Ovary (tissue), 3 donors: ENCODE measurements at regions not wholly inside any gene's neighbourhood (a gene's known extent, or its start where the extent isn't known, plus 50 kb on each side); places are given as distances from the start of the nearest gene placed in this dataset.

Experiments
- EP300 ChIP-seq: sonication (generic); formaldehyde crosslinking; IDR thresholded peaks from one replicate; pipeline ENCODE4 v1.6.1; 2017; ENCODE audit warnings: antibody characterized with exemption
- POLR2A ChIP-seq: fragments of 450-650 bp; IDR thresholded peaks from one replicate; pipeline ENCODE4 v1.6.1; 2017; ENCODE audit warnings: antibody characterized with exemption, mild to moderate bottlenecking, moderate library complexity
- TF ChIP-seq, protein P1 (sequence below), 3 donors: fragments of 450-650 bp in 2 of 3; fragments of 200-600 bp in 1 of 3; IDR thresholded peaks; one replicate each; pipeline versions ENCODE4 v1.5.1 to v1.8.0; 2016 to 2022; ENCODE audit warnings: antibody characterized with exemption in 3 of 3, mild to moderate bottlenecking in 1 of 3
- donor health status: DM: no; HTN: no; CAD: no.

GRCh38 chr7:153440715-153441114 is 611.5 kb upstream of the DPP6 start:
- TF ChIP-seq, protein P1, sequence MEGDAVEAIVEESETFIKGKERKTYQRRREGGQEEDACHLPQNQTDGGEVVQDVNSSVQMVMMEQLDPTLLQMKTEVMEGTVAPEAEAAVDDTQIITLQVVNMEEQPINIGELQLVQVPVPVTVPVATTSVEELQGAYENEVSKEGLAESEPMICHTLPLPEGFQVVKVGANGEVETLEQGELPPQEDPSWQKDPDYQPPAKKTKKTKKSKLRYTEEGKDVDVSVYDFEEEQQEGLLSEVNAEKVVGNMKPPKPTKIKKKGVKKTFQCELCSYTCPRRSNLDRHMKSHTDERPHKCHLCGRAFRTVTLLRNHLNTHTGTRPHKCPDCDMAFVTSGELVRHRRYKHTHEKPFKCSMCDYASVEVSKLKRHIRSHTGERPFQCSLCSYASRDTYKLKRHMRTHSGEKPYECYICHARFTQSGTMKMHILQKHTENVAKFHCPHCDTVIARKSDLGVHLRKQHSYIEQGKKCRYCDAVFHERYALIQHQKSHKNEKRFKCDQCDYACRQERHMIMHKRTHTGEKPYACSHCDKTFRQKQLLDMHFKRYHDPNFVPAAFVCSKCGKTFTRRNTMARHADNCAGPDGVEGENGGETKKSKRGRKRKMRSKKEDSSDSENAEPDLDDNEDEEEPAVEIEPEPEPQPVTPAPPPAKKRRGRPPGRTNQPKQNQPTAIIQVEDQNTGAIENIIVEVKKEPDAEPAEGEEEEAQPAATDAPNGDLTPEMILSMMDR (IDR thresholded peaks at IDR 0.05) = no peak
- TF ChIP-seq POLR2A (no peak), EP300 (no peak)
